GOT3 (cell line): ENCODE measurements at regions not wholly inside any gene's neighbourhood (a gene's known extent, or its start where the extent isn't known, plus 50 kb on each side); places are given as distances from the start of the nearest gene placed in this dataset.
"Not testable (repeated sequence)": the region's sequence is repeated elsewhere in the genome, so short reads cannot be mapped to it uniquely, and the experiment has no call there.

Experiments used
- DNase-seq: peaks from one replicate; lab custom pipeline; 2025; ENCODE audit warnings: mixed read lengths; lab: John Stamatoyannopoulos, UW

GRCh38 chr5:152051499-152052454 is 127.1 kb upstream of the GLRA1 start:
- no peak for DNase-seq

DNA sequence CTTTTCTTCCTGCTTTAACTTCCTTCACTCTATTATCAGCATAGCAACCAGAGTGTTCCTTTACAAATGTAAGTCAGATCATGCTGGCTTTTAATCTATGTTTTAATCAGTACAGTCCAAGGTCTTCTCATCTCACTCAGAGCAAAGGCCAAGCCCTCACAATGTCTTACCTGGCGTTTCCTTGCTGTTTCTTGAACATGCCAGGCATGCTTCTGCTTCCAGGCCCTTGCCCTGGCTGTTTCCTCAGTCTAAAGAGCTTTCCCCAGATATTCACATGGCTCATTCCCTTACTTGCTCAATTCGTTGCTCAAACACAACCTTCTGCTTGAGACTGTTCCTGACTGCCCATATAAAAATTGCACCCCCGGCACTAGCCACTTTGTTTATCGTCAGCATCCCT is 121.7 kb upstream of the GLRA1 start:
- no peak for DNase-seq

DNA sequence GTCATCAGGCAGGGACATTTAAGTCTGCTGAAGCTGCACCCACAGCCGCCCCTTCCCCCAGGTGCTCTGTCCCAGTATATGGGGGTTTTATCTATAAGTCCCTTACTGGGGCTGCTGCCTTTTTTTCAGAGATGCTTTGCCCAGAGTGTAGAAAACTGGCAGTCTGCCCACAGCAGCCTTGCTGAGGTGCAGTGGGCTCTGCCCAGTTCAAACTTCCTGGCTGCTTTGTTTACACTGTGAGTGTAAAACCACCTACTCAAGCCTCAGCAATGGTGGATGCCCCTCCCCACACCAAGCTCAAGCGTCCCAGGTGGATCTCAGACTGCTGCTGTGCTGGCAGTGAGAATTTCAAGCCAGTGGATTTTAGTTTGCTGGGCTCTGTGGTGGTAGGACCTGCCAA is 114.2 kb upstream of the GLRA1 start:
- not testable (repeated sequence) for DNase-seq

DNA sequence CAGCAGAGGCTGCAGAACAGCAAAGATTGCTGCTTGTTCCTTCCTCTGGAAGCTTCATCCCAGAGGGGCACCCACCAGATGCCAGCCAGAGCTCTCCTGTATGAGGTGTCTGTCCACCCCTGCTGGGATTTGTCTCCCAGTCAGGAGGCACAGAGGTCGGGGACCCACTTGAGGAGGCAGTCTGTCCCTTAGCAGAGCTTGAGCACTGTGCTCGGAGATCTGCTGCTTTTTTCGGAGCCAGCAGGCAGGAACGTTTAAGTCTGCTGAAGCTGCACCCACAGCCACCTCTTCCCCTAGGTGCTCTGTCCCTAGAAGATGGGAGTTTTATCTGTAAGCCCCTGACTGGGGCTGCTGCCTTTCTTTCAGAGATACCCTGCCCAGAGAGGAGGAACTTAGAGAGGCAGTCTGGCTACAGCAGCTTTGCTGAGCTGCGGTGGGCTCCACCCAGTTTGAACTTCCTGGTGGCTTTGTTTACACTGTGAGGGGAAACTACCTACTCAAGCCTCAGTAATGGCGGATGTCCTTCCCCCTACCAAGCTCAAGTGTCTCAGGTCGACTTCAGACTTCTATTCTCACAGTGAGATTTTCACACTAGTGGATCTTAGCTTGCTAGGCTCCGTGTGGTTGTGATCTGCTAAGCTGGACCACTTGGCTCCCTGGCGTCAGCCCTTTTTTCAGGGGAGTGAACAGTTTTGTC is 101.8 kb upstream of the GLRA1 start:
- DNase-seq, result not testable (repeated sequence)

GRCh38 chr5:152016421-152016820 is 91.8 kb upstream of the GLRA1 start:
- DNase-seq, result no peak

- no peak for DNase-seq
Observed at GRCh38 chr5:152007653-152008335, 83.1 kb upstream of the GLRA1 start.

DNA sequence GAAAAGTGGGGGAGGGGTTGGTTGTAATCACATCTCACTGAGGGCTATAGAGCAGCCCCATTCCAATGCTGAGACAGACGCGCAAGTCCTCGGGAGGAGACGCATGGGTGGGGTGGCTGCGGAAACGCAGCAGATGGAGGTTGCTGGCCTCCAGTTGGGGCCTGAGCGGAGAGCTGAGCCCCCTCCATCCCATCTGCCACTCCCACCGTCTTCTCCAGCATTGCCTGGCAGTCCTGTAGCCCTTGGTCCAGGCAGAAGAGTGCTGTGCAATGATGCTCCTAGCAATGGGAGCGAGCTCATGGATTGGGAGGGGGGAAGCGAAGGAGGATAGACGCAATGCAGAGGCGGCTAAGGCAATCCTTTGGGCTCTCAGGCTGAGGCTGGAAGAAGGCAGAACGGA is 79.4 kb upstream of the GLRA1 start:
- no peak for DNase-seq
